SKM-1 treated with dmso at 0.1 percent for 144 hours (cell line): ENCODE measurements at regions not wholly inside any gene's neighbourhood (a gene's known extent, or its start where the extent isn't known, plus 50 kb on each side); places are given as distances from the start of the nearest gene placed in this dataset.
"Not testable (repeated sequence)": the region's sequence is repeated elsewhere in the genome, so short reads cannot be mapped to it uniquely, and the experiment has no call there.

ENCODE experiments used
- DNase-seq: peaks from one replicate; lab custom pipeline; 2025; ENCODE audit not compliant: unreplicated experiment; lab: John Stamatoyannopoulos, UW

DNA sequence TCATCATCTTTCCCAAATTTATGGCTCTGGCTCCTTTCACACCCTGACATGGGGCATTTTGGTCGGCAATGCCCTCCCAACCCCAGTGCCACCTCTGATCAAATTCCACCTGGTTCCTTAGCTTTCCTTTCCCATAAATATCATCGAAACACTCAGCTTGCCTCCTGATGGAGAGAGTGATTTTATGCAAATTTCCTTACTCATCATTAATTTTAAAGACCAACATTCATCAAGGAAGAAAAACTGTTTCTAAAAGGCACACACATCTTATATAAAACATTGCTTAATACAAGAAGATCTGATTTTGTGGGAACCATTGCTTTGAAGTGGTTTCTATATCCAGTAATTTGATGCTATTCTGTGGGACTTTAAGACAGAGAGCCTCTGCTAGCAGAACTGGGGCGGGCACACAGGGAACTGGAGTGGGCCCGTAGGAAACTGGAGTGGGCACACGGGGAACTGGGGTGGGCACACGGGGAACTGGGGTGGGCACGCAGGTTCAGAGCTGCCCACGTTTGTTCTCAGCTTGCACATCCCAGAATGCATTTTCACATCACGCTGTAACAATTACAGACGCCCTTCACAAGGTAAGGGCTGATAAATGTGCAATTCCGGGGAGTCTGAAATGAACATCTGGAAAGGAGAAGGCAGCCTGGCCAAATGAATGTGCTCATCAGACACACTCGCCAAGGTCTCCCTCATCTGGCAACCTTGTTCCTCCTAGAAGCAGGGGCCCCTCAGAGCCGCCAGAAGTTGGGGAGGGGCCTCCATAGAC, 174.2 kb downstream of the RTP5 start:
- no peak for DNase-seq

DNA sequence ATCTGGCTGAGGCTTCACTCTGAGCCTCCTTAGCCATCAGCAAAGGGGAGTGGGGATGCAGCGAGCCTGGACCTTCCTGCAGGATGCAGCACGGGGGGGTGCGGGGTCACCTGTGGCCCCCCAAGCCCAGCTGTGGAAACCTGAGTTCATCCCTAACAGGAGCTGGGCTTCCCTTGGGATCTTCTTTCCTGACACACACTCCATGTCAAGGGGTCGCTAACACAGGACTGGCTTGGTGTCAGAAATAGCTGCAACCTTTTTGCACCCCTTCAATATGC, 174.7 kb downstream of the RTP5 start:
- DNase-seq: no peak

DNA sequence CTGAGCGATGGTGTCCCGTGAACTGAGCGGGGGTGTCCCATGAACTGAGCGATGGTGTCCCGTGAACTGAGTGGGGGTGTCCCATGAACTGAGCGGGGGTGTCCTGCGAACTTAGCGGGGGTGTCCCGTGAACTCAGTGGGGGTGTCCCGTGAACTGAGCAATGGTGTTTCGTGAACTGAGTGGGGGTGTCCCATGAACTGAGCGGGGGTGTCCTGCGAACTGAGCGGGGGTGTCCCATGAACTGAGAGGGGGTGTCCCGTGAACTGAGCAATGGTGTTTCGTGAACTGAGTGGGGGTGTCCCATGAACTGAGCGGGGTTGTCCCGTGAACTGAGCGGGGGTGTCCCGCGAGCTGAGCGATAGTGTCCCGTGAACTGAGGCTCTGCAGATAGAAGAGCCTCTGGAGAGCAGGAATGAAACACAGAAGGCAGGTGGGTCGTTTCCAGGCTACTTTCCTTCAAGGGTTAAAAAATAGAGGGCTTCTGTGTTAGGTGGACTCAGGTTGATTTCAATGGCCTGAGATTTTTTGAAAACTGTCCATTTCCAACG, 176.1 kb downstream of the RTP5 start:
- not testable (repeated sequence) for DNase-seq

DNA sequence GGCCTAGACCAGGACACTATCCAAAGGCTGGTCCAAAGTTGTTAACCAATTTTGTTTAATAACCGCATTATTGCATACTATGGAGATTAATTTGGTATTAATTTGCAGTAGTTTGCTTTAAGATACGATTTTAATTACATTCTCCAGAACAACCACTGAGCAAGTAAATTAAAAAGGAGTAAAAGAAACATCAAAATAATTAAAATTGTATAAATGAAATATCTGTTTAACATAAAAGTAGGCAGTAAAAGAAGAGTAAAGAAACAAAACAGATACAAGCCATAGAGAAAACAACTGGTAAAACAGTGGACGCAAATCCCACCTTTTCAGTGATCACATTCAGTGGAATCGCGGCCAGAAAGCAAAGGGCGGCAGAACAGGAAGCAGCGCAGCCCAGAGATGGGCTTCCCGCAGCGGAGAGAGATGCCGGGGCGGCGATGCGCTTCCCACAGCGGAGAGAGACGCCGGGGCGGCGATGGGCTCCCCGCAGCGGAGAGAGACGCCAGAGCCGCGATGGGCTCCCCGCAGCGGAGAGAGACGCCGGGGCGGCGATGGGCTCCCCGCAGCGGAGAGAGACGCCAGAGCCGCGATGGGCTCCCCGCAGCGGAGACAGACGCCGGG, 176.8 kb downstream of the RTP5 start:
- DNase-seq: no peak

DNA sequence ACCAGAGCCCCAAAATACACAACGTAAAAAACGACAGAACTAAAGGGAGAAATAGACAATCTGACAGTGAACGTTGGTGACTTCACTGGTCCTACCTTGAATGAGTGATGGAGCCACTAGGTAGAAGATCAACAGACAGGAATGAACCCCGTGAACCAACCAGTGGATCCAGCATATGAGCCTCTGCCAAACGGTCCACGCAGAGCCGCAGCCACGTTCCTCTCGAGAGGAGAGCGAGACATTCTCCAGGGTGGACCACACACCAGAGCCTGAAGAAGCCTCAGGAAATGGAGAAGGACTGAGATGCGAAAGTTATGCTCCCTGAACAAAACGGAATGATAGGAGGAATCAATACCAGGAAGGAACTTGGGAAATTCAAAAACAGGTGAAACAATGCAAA, 178.4 kb downstream of the RTP5 start:
- DNase-seq: no peak

DNA sequence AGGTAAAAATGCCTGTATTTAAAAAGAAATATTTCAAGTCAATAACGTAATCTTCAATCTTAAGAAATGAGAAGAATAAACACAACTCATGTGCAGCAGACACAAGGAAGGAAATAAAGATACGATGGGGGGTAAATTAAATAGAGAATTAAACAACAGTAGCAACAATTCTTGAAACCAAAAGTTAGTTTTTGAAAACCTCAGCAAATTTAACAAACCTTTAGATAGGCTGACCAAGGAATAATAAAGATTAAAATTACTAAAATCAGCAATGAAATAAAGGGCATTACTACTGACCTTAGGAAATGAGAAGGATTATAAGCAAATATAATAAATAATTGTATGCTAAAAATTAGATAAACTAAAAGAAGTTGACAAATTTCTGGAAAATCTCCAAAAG, 178.9 kb downstream of the RTP5 start:
- DNase-seq: no peak

DNA sequence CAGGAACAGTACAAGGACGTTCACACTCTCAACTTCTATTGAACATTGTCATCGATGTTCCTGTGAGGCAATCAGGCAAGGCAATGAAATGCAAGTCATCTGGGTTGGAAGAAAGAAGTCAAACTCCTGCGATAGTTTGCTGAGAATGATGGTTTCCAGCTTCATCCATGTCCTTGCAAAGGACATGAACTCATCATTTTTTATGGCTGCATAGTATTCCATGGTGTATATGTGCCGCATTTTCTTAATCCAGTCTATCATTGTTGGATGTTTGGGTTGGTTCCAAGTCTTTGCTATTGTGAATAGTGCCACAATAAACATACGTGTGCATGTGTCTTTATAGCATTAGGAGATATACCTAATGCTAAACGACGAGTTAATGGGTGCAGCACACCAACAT, 180.0 kb downstream of the RTP5 start:
- not testable (repeated sequence) for DNase-seq

DNA sequence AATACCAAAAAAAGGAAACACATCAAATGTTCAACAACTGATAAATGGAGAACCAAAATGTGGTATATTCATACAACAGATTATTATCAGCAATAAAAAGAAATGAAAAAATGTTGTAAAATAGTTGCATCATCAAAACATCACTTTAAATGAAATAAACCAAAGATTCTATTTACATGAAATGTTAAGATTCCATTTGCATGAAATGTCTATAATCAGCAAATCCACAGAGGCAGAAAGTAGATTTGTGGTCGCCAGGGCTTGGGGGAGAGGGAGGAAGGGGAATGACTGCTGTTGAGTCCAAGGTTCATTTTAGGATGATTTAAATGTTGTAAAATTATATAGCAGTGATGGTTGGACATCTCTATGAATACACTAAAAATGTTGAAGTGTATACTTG, 181.9 kb downstream of the RTP5 start:
- no peak for DNase-seq

DNA sequence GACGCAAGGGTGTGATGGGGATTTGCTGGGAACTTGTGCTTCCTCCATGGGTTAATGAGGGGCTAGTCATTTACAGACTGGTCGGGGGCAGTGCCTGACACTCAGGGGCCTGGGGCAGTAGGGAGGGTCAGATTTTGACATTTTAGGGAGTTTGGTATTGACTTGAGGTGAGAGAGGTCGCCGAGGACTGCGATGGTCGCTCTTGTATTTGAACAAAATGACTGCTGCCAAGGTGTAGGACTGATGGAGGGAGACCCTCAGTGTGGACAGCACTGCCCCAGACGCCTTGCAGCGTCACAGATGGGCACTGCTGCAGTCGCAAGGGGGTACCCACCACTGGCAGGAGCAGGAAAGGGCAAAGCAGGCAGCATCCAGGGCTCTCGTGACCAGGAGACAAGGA, 182.9 kb downstream of the RTP5 start:
- no peak for DNase-seq

DNA sequence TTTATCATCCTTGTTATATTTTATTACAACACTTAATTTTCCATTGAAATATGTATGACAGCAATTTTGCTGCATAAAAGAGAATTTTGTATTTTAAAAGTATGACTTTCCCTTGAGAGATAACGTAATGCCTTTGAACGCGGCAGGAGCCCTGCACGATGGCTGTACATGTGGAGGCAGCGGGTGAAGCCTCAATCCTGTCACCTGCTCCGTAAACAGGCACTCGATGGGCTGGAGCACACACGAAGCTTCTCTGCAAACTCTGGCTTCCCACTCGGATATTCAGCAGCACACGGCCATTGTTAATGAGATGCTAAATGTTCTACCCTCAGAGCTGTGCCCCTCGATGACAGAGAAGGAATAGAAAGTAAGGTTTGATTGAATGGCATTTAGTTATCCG, 184.4 kb downstream of the RTP5 start:
- DNase-seq: no peak

DNA sequence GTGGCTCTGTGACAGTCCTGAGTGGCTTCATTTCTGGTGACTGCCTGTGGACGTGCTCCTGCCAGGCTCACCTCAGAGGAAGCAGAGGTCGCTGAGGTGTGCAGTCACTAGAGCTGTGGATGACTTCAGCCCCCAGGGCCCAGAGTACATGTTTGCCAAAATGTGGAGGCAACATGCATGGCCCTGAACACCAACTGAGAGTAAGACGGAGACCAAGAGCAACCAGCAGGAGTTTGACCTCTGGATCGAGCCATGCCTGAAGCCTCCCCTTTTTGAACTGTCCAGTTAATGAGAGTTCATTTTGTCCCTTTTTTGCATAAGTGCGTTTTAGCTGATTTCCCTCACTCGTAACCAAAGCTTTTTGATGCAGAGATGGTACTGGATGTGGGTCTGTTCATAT, 184.9 kb downstream of the RTP5 start:
- no peak for DNase-seq

DNA sequence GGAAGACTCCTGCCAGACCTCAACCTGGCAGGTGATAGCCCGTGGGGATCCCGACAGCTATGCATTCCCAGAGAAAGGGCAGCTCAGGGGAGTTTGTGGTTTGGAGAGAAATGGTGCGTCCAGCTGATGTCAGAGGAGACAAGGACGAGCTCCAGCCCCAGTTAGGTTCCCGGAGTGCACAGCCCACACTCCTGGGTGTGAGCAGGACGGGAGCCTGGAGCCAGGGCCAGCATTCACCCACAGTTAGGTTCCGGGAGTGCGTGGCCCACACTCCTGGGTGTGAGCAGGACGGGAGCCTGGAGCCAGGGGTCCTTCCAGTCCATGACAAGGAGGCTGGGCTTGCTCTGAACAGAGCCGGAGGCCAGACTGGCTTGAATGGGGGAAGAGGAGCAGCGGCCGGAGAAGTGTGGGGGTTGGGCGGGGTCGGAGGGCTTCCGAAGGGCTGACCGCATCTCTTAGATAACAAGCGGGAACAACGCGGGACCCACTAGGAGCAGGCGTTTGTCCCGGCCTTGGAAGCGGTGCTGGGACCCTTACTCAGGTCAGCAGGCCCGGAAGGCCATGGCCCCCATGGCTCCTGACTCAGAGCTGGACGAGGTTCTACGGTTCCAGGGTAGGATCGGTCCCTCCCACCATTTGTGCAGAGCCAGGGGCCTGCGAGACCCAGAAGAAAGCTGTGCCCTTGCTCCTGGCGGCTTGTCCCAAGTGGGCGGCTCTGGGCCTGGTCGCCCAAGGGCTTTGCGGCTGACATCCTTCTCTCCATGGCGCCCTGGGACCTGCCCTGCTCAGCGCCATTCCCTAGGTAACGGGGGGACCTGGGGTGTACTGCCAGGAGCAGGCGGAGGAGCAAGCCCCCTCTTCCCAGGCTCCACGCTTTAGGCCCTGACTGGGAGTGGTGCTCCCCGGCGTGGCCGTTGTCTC, 185.6 kb downstream of the RTP5 start:
- DNase-seq: no peak

DNA sequence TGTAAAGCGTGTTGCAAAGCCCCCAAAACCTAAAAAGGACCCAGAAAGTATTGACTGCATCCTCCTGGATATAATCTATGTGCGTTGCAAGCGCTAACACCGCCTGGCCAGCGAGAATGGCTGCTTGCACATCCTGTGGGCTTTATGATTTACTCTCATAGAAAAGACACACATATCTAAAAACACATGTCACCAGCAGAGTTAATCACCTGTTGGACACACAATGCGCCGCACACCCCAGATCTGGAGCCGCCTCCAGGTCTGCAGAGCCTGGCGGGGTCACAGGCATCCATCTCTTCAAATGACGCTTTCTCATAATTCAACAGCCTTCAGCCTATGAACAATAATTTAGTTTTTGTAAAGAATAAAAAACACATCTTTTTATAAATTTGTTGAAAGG, 186.5 kb downstream of the RTP5 start:
- no peak for DNase-seq

DNA sequence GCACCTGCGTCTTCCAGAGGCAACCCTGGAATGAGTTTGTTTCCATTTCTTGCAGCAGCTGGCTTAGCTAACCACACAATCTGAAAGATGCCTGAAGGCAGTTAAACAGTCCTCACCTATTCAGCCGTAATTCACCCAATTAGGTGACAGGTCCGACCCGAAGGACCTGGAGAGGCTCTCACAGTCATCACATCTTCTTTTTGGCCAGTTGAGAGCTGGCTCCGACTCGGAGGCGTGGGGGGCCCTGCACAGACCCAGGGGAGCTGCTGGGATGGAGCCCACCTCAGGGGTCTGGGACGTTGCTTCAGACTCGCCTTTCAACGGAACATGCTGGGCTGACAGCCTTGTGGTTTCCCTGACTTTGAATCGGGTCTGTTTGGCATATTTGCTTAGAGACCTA, 187.3 kb downstream of the RTP5 start:
- no peak for DNase-seq

DNA sequence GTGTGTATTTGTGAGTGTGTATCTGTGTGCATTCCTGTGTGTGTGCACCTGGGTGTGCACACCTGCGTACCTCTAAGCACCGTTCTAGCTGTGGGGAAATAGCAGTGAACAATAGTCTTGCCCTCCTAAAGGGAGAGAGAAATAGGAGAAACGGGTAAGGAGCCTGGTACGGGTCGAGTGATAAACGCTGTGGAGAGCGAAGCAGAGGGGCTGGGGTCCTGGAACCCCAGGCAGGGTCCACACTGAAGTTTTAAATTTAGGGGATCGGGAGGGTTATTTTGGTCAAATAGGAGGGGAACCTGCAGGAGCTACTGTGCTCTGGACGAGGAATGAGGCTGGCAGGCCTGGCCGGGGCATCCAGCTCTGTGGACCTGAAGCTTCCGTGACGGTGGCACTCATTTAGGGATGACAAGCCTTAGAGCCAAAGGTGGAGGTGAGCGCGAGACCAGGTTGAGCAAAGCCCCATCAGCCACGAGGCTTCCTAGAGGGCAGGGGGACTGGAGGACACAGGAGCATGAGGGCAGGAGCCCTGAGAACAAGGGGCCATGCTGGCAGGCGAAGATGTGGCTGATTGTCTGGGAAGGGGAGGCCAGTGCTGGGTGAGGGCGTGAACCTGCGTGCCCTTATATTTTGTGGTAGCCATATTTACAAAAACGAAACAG, 188.0 kb downstream of the RTP5 start:
- DNase-seq: no peak

DNA sequence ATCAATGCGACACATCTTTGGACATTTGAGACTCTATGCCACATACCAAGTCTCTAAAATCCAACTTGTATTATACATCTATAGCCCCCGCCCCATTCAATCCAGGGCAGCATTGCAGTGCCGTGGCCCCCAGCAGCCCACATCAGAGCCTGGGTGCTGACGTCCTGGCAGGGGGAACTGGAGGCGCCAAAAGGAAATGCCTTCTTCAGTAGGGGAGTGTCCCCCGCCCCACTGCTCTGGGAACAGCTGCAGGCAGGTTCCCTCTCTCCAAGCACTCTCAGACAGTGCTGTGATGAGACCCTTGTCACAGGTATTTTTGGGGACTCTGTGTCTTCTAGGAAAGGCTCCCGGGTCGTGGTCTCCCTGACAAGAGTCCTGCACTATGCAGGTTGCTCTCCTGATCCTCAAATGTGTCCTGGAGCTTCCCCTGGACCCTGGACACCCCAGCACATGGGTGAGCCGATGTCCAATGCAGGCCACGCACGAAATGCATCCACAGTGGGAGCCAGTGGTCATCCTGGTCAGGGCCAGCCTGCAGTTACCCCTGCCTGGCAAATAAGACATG, 188.7 kb downstream of the RTP5 start:
- DNase-seq: no peak

DNA sequence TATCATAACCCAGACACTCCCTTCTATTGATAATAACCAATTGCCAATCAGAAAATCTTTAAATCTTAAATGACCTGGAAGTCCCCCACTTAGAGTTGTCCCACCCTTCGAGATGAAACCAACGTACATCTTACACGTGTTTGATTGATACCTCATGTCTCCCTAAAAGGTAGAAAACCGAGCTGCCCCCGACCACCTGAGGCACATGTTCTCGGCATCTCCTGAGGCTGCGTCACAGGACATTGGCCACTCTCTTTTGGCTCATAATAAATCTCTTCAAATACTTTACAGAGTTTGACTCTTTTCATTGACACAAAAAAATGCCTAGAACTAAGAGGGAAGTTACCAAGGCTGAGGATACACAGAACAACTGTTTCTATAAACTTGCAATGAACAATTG, 190.0 kb downstream of the RTP5 start:
- no peak for DNase-seq

DNA sequence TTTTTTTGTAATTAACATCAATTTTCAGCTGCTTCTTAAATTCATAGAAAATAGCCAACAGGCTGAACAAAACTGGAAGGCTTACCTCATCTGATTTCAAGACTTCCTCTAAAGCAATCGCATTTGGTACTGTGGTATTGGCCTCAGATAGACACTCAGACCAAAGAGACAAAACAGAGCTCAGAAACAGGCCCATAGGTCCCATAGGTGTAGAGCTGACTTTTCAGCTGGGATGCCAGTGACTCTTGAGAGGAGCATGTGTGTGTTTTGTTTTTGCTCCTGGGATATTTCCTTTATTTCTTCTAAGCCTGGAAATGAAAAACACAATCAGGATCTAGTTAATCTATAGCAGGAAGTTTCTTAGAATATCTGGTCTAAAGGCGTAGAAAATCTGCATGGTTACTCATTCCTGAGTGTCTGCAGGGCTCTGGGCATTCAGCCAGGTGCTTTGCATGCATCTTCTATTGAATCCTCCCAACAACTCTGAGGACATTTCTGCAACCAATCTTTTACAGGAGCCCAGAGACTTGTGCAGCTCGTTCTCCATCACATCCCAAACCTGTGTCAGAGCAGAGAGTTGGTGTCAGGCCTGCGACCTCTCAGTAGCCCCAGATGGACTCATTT, 190.8 kb downstream of the RTP5 start:
- no peak for DNase-seq

DNA sequence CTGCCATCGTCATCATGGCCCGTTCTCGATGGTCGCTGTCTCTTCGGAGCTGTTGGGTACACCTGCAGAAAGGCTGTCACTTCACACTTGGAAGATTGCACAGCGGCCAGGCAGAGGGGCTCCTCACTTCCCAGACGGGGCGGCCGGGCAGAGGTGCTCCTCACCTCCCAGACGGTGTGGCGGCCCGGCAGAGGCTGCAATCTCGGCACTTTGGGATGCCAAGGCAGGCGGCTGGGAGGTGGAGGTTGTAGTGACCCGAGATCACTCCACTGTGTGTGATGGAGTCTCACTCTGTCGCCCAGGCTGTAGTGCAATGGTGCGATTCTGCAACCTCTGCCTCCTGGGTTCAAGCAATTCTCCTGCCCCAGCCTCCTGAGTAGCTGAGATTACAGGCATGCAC, 192.4 kb downstream of the RTP5 start:
- DNase-seq: not testable (repeated sequence)

DNA sequence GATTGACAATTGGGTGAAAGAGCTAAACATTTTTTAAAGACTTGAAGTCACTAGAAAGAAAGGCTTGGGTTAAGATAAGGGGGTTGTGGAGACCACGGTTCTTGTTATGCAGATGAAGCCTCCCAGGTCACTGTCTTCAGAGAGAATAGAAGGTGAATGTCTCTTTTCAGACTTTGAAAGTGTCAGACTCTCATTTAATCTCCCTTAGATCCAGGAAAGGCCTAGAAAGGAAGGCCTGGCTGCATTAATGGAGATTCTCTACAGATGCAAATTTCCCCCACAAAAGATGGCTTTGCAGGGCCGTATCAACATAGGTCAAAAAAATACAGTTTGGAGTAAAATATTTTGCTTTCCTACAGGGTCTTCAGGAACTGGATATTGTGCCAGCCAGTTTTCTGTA, 193.9 kb downstream of the RTP5 start:
- no peak for DNase-seq

DNA sequence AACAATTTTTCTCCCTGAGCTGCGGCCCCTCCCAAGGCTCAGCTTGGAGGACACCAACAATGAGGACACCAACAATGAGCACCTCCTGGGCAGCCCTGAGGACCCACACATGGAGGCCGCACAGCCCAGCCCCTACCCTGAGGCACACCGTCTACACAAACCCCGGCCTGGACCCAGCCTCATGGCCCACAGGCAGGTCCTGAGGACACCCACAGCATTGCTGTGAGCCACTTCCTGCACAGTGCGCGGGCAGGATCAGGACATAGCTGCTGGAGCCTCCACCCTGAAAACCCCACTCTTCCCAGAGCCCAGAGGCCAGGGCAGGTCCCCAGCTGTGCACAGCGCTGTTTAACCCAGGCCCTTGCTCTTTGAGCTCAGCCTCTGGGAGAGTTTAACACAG, 194.3 kb downstream of the RTP5 start:
- no peak for DNase-seq
